Spleen (tissue), 11 donors: ENCODE measurements at regions not wholly inside any gene's neighbourhood (a gene's known extent, or its start where the extent isn't known, plus 50 kb on each side); places are given as distances from the start of the nearest gene placed in this dataset.

ENCODE experiments used
- DNase-seq: peaks from one replicate; pipeline ENCODE4 v3.0.0-alpha.2; 2020
- H3K27ac ChIP-seq, 8 donors: fragments of 200-600 bp; sonication (generic) in 7 of 8; 1 replicate in 4 of 8; 2 replicates in 4 of 8; pipeline versions ENCODE4 v1.5.0 to v1.8.0; 2016 to 2021; ENCODE audit warnings: inconsistent platforms in 4 of 8, mild to moderate bottlenecking in 4 of 8, moderate library complexity in 1 of 8
- H3K27me3 ChIP-seq, 7 donors: fragments of 200-600 bp; sonication (generic) in 6 of 7; replicated peaks in 1 of 7; 1 replicate in 4 of 7; 2 replicates in 3 of 7; pipeline versions ENCODE4 v1.5.0 to v1.8.0; 2016 to 2021; ENCODE audit warnings: inconsistent platforms in 3 of 7, mild to moderate bottlenecking in 1 of 7
- H3K36me3 ChIP-seq, 6 donors: fragments of 200-600 bp; sonication (generic) in 5 of 6; 1 replicate in 4 of 6; 2 replicates in 2 of 6; pipeline versions ENCODE4 v1.5.0 to v1.8.0; 2016 to 2021; ENCODE audit warnings: inconsistent platforms in 2 of 6
- H3K4me1 ChIP-seq, 6 donors: fragments of 200-600 bp; sonication (generic) in 5 of 6; 1 replicate in 3 of 6; 2 replicates in 3 of 6; pipeline versions ENCODE4 v1.5.0 to v1.8.0; 2016 to 2021; ENCODE audit warnings: inconsistent platforms in 3 of 6
- H3K4me3 ChIP-seq, 8 donors: fragments of 200-600 bp; sonication (generic) in 7 of 8; 1 replicate in 4 of 8; 2 replicates in 4 of 8; pipeline versions ENCODE4 v1.5.0 to v1.8.0; 2016 to 2021; ENCODE audit warnings: inconsistent platforms in 4 of 8, mild to moderate bottlenecking in 4 of 8, moderate library complexity in 2 of 8
- H3K9me3 ChIP-seq, 8 donors: fragments of 200-600 bp; sonication (generic) in 7 of 8; 1 replicate in 4 of 8; 2 replicates in 4 of 8; pipeline versions ENCODE4 v1.5.0 to v1.8.0; 2016 to 2021; ENCODE audit warnings: inconsistent platforms in 4 of 8
- CTCF ChIP-seq, 11 experiments: fragments of 200-600 bp in 7 of 11; fragments of 450-650 bp in 4 of 11; sonication (generic) in 4 of 11; IDR thresholded peaks in 8 of 11; conservative IDR thresholded peaks in 3 of 11; 1 replicate in 7 of 11; 2 replicates in 4 of 11; pipeline versions ENCODE4 v1.4.0 to v1.8.0; 2016 to 2021; ENCODE audit warnings: antibody characterized with exemption in 11 of 11, inconsistent platforms in 4 of 11, mild to moderate bottlenecking in 1 of 11
- POLR2A ChIP-seq, 3 donors: fragments of 450-650 bp; IDR thresholded peaks; one replicate each; pipeline ENCODE4 v1.5.1; 2017; ENCODE audit warnings: antibody characterized with exemption in 3 of 3, mild to moderate bottlenecking in 1 of 3
- POLR2AphosphoS5 ChIP-seq, 3 donors: sonication (generic); formaldehyde crosslinking; IDR thresholded peaks; one replicate each; pipeline ENCODE4 v1.5.1; 2017; ENCODE audit warnings: antibody characterized with exemption in 3 of 3
- WGBS, 5 donors: extraction: QIAGEN DNeasy Blood & Tissue Kit in 3 of 5; methylation state at CpG; one replicate each; pipeline versions ENCODE4 v1.1.5 to v1.1.7; 2013 to 2018; 5-methylcytosine and 5-hydroxymethylcytosine counted together
- intact Hi-C: fragments of 100-400 bp; cut with DNase I; formaldehyde crosslinking; loops from one replicate; pipeline ENCODE4 v1.15.0; 2023; ENCODE audit warnings: low total_unique reads
- donor health status: healthy with polysubstance abuse.
- donor health status: DM: no; HTN: no; CAD: no; lungs with moderate emphysema.
- donor health status: DM: no; HTN: no; CAD: no.
- donor health status: Bipolar disorder and iron deficiency.
- donor health status: healthy.
- donor health status: DM: no; HTN: no; CAD: no.
- donor health status: DM: yes; HTN: yes; CAD: no.

DNA sequence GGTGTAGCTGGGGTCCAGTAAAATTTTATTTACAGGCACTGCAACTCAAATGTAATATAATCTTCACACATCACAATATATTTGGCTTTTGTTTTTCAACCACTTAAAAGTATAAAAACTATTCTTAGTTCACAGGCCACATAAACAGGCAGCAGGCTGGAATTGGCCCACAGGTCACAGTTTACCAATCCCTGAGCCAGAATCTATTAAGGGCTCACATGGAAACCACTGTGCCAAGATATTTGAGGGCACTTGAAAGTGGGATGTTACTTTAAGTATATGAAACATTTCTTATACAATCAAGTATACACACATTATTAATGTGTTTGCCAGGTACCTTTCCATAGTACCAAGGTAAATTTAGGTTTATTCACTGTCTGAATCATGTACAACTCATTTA, 71.9 kb upstream of the PRDX6 start:
- Histone ChIP-seq H3K9me3 (no peaks in the 10 kb centered on the region), H3K27ac (no peak overlapping the region), H3K4me3 (no peak overlapping the region), H3K4me1 (peaks cover 17 to 50% (median 36%) of the 10 kb centered on the region in 6 donors), H3K27me3 (no peaks in the 10 kb centered on the region), H3K36me3 (no peaks in the 10 kb centered on the region)
- intact Hi-C loops: no loop called here
- no peak for DNase-seq
- TF ChIP-seq POLR2AphosphoS5 (IDR thresholded peaks at IDR 0.05) (no peak), CTCF (IDR thresholded peaks at IDR 0.05 in 8 of 11, conservative IDR thresholded peaks at IDR 0.05 in 3 of 11) (no peak), POLR2A (IDR thresholded peaks at IDR 0.05) (no peak)

- TF ChIP-seq POLR2AphosphoS5 (IDR thresholded peaks at IDR 0.05): no peak
- TF ChIP-seq CTCF (IDR thresholded peaks at IDR 0.05 in 8 of 11, conservative IDR thresholded peaks at IDR 0.05 in 3 of 11): no peak
- no peak for TF ChIP-seq POLR2A (IDR thresholded peaks at IDR 0.05)
- H3K9me3 ChIP-seq: no peaks in the 10 kb centered on the region
- no peak for DNase-seq
- H3K4me1 ChIP-seq: peaks cover 18 to 56% (median 41%) of the 10 kb centered on the region in 6 donors
- peaks cover 0 to 3% (median 0%) of the 10 kb centered on the region in 6 donors for H3K36me3 ChIP-seq
- no peaks in the 10 kb centered on the region for H3K27me3 ChIP-seq
- intact Hi-C loops: no loop called here
- H3K27ac ChIP-seq: no peak overlapping the region
- WGBS, 5 donors: 73 to 87% (median 82%) methylated on average over 3 of the region's 3 CpGs
- H3K4me3 ChIP-seq: no peak overlapping the region
These were observed 71.3 kb upstream of the PRDX6 start for GRCh38 chr1:173405834-173406233.

GRCh38 chr1:173406783-173407230, 70.3 kb upstream of the PRDX6 start:
- Histone ChIP-seq H3K27ac (peak overlapping the region in 5 of 8 donors; percentile 34 to 72 (median 57)), H3K36me3 (peaks cover 0 to 3% (median 0%) of the 10 kb centered on the region in 6 donors), H3K9me3 (no peaks in the 10 kb centered on the region), H3K4me1 (peaks cover 19 to 65% (median 48%) of the 10 kb centered on the region in 6 donors), H3K4me3 (peak overlapping the region in 7 of 8 donors; percentile 6 to 61 (median 24)), H3K27me3 (no peaks in the 10 kb centered on the region)
- intact Hi-C loops: no loop called here
- 25 to 39% (median 33%) methylated on average over 8 of the region's 8 CpGs for WGBS, 5 donors
- TF ChIP-seq POLR2A (IDR thresholded peaks at IDR 0.05) (no peak), POLR2AphosphoS5 (IDR thresholded peaks at IDR 0.05) (peak in 2 of 3 donors; percentile 17 to 49), CTCF (IDR thresholded peaks at IDR 0.05 in 8 of 11, conservative IDR thresholded peaks at IDR 0.05 in 3 of 11) (no peak)
- no peak for DNase-seq

- Histone ChIP-seq H3K27ac (peak overlapping the region in 1 of 8 donors; percentile 16), H3K4me3 (no peak overlapping the region), H3K9me3 (no peaks in the 10 kb centered on the region), H3K4me1 (peaks cover 27 to 76% (median 58%) of the 10 kb centered on the region in 6 donors), H3K36me3 (peaks cover 0 to 3% (median 0%) of the 10 kb centered on the region in 6 donors), H3K27me3 (no peaks in the 10 kb centered on the region)
- intact Hi-C loops: no loop called here
- no peak for DNase-seq
- no peak for TF ChIP-seq POLR2A (IDR thresholded peaks at IDR 0.05)
- TF ChIP-seq CTCF (IDR thresholded peaks at IDR 0.05 in 8 of 11, conservative IDR thresholded peaks at IDR 0.05 in 3 of 11): no peak
- no peak for TF ChIP-seq POLR2AphosphoS5 (IDR thresholded peaks at IDR 0.05)
These were observed 69.3 kb upstream of the PRDX6 start for GRCh38 chr1:173407846-173408245.
